Upper lobe of right lung (tissue), 1 donor: ENCODE measurements at regions not wholly inside any gene's neighbourhood (a gene's known extent, or its start where the extent isn't known, plus 50 kb on each side); places are given as distances from the start of the nearest gene placed in this dataset.

Experiments used
- ATAC-seq: fragments of 200-7000 bp; cut with Tn5 transposase; one replicate; pipeline ENCODE4 v1.9.1; 2020; ENCODE audit warnings: mild to moderate bottlenecking, moderate library complexity
- DNase-seq: peaks from one replicate; pipeline ENCODE4 v3.0.0-alpha.2; 2020
- H3K27ac ChIP-seq: fragments of 200-600 bp; one replicate; pipeline ENCODE4 v1.8.0; 2022
- H3K27me3 ChIP-seq: fragments of 200-600 bp; one replicate; pipeline ENCODE4 v1.8.0; 2022; ENCODE audit warnings: mild to moderate bottlenecking
- H3K36me3 ChIP-seq: fragments of 200-600 bp; one replicate; pipeline ENCODE4 v1.8.0; 2022
- H3K4me1 ChIP-seq: fragments of 200-600 bp; one replicate; pipeline ENCODE4 v1.8.0; 2022
- H3K4me3 ChIP-seq: fragments of 200-600 bp; one replicate; pipeline ENCODE4 v1.8.0; 2022; ENCODE audit warnings: mild to moderate bottlenecking
- H3K9me3 ChIP-seq: fragments of 200-600 bp; one replicate; pipeline ENCODE4 v1.8.0; 2022
- CTCF ChIP-seq: fragments of 200-600 bp; IDR thresholded peaks from one replicate; pipeline ENCODE4 v1.8.0; 2022; ENCODE audit warnings: antibody characterized with exemption
- intact Hi-C: fragments of 100-400 bp; cut with DNase I; formaldehyde crosslinking; loops from one replicate; pipeline ENCODE4 v1.11.0; 2022
- donor health status: DM: no; HTN: yes; CAD: no; lungs with severe emphysema.

GRCh38 chr6:7042654-7043545 lies 64.9 kb upstream of the RREB1 start:
- ATAC-seq (peak; percentile 33), DNase-seq (no peak)
- Histone ChIP-seq H3K9me3 (no peaks in the 10 kb centered on the region), H3K27ac (no peak overlapping the region), H3K36me3 (no peaks in the 10 kb centered on the region), H3K4me3 (no peak overlapping the region), H3K4me1 (no peaks in the 10 kb centered on the region), H3K27me3 (no peaks in the 10 kb centered on the region)
- no peak for TF ChIP-seq CTCF
- intact Hi-C loops: no loop called here

- Histone ChIP-seq H3K4me3 (no peak overlapping the region), H3K9me3 (no peaks in the 10 kb centered on the region), H3K27me3 (no peaks in the 10 kb centered on the region), H3K27ac (no peak overlapping the region), H3K36me3 (no peaks in the 10 kb centered on the region), H3K4me1 (peaks cover under 1% of the 10 kb centered on the region)
- DNase-seq (no peak), ATAC-seq (no peak)
- intact Hi-C loops: no loop called here
- TF ChIP-seq CTCF: no peak
Measured at GRCh38 chr6:7045331-7045730, 62.4 kb upstream of the RREB1 start.

- no peak for DNase-seq
- no peaks in the 10 kb centered on the region for H3K9me3 ChIP-seq
- no peaks in the 10 kb centered on the region for H3K27me3 ChIP-seq
- H3K4me3 ChIP-seq: no peak overlapping the region
- peaks cover 5% of the 10 kb centered on the region for H3K4me1 ChIP-seq
- no peak for TF ChIP-seq CTCF
- no peak overlapping the region for H3K27ac ChIP-seq
- intact Hi-C loops: no loop called here
- no peaks in the 10 kb centered on the region for H3K36me3 ChIP-seq
- ATAC-seq: no peak
Measured at GRCh38 chr6:7045746-7046145, 62.0 kb upstream of the RREB1 start.

GRCh38 chr6:7047128-7047527 lies 60.6 kb upstream of the RREB1 start:
- ATAC-seq: no peak
- no peaks in the 10 kb centered on the region for H3K36me3 ChIP-seq
- H3K9me3 ChIP-seq: no peaks in the 10 kb centered on the region
- intact Hi-C loops: no loop called here
- no peak overlapping the region for H3K27ac ChIP-seq
- peaks cover 10% of the 10 kb centered on the region for H3K4me1 ChIP-seq
- no peak overlapping the region for H3K4me3 ChIP-seq
- H3K27me3 ChIP-seq: no peaks in the 10 kb centered on the region
- no peak for DNase-seq
- TF ChIP-seq CTCF: no peak

- DNase-seq: no peak
Measured at GRCh38 chr6:7047966-7048365, 59.8 kb upstream of the RREB1 start.

More at GRCh38 chr6:7047966-7048365, 59.8 kb upstream of the RREB1 start:
- Histone ChIP-seq H3K4me3 (no peak overlapping the region), H3K27me3 (no peaks in the 10 kb centered on the region), H3K9me3 (no peaks in the 10 kb centered on the region), H3K36me3 (no peaks in the 10 kb centered on the region), H3K4me1 (peaks cover 17% of the 10 kb centered on the region), H3K27ac (no peak overlapping the region)
- ATAC-seq: no peak
- intact Hi-C loops: no loop called here
- no peak for TF ChIP-seq CTCF
